GM23248 (cell line): ENCODE measurements at regions not wholly inside any gene's neighbourhood (a gene's known extent, or its start where the extent isn't known, plus 50 kb on each side); places are given as distances from the start of the nearest gene placed in this dataset.
A peak's percentile ranks its signal among the peaks of the same experiment; 100 is the strongest.

Source experiments
- DNase-seq: peaks from one replicate; pipeline ENCODE4 v3.0.0-alpha.2; 2015
- H2AFZ ChIP-seq: fragments of 200-600 bp; sonication (generic); 2 replicates; pipeline ENCODE4 v1.6.1; 2016; ENCODE audit warnings: antibody characterized with exemption
- H3F3A ChIP-seq: fragments of 200-600 bp; sonication (generic); 2 replicates; pipeline ENCODE4 v1.6.1; 2016; ENCODE audit warnings: mild to moderate bottlenecking, antibody characterized with exemption, mixed run types; ENCODE audit not compliant: insufficient read depth
- H3K27ac ChIP-seq: fragments of 200-600 bp; sonication (generic); 2 replicates; pipeline ENCODE4 v1.5.1; 2016; ENCODE audit warnings: mild to moderate bottlenecking
- H3K27me3 ChIP-seq: fragments of 200-600 bp; sonication (generic); replicated peaks from 2 replicates; pipeline ENCODE4 v1.6.1; 2016; ENCODE audit warnings: mild to moderate bottlenecking; ENCODE audit not compliant: insufficient read depth
- H3K36me3 ChIP-seq: fragments of 200-600 bp; sonication (generic); 2 replicates; pipeline ENCODE4 v1.6.1; 2016; ENCODE audit warnings: low read depth, mild to moderate bottlenecking
- H3K4me1 ChIP-seq: fragments of 200-600 bp; sonication (generic); 2 replicates; pipeline ENCODE4 v1.6.1; 2016; ENCODE audit warnings: mild to moderate bottlenecking; ENCODE audit not compliant: insufficient read depth
- H3K4me2 ChIP-seq: fragments of 200-600 bp; sonication (generic); one replicate; pipeline ENCODE4 v1.6.1; 2016; ENCODE audit warnings: mild to moderate bottlenecking; ENCODE audit not compliant: unreplicated experiment
- H3K4me3 ChIP-seq: fragments of 200-600 bp; sonication (generic); 2 replicates; pipeline ENCODE4 v1.5.1; 2016; ENCODE audit warnings: mild to moderate bottlenecking
- H3K79me2 ChIP-seq: fragments of 200-600 bp; sonication (generic); 2 replicates; pipeline ENCODE4 v1.6.1; 2016; ENCODE audit warnings: mild to moderate bottlenecking; ENCODE audit not compliant: insufficient read depth
- H3K9ac ChIP-seq: fragments of 200-600 bp; sonication (generic); 2 replicates; pipeline ENCODE4 v1.6.1; 2016; ENCODE audit warnings: mild to moderate bottlenecking
- H3K9me2 ChIP-seq: fragments of 200-600 bp; sonication (generic); 2 replicates; pipeline ENCODE4 v1.6.1; 2016; ENCODE audit warnings: mixed run types, mild to moderate bottlenecking, moderate library complexity; ENCODE audit not compliant: insufficient read depth
- H3K9me3 ChIP-seq: fragments of 200-600 bp; sonication (generic); one replicate; pipeline ENCODE4 v1.6.1; 2017; ENCODE audit warnings: low read depth
- H4K20me1 ChIP-seq: fragments of 200-600 bp; sonication (generic); 2 replicates; pipeline ENCODE4 v1.6.0; 2016; ENCODE audit not compliant: insufficient read depth
- EZH2 ChIP-seq: fragments of 200-600 bp; sonication (generic); IDR thresholded peaks from 2 replicates; pipeline ENCODE4 v1.6.1; 2018; ENCODE audit warnings: antibody characterized with exemption, mild to moderate bottlenecking; ENCODE audit not compliant: insufficient read depth, poor library complexity, severe bottlenecking
- EZH2phosphoT487 ChIP-seq: fragments of 200-600 bp; sonication (generic); IDR thresholded peaks from 2 replicates; pipeline ENCODE4 v1.6.1; 2018; ENCODE audit warnings: antibody characterized with exemption, moderate library complexity, mild to moderate bottlenecking, low read depth; ENCODE audit not compliant: insufficient read depth
- WGBS, 2 experiments: methylation state at CpG; one replicate each; pipeline ENCODE4 v1.1.6; 2015 to 2017; ENCODE audit warnings: low lambda C conversion rate in 2 of 2, low coverage in 1 of 2; ENCODE audit errors: missing lambda C conversion rate in 2 of 2; 5-methylcytosine and 5-hydroxymethylcytosine counted together
- in situ Hi-C: fragments of 300-500 bp; cut with MboI; formaldehyde crosslinking; loops from 2 replicates; pipeline ENCODE4 v1.15.0; 2020

GRCh38 chr15:66844041-66844746 is 142.2 kb downstream of the SMAD6 start:
- H3K27ac ChIP-seq, result no peak overlapping the region
- in situ Hi-C loops, result loop anchor here (10.0 kb wide), 1 partner anchor 129 kb away; no protein-coding TSS in a partner anchor
- no peak for DNase-seq
- H4K20me1 ChIP-seq, result no peaks in the 10 kb centered on the region
- H3K9me3 ChIP-seq, result no peaks in the 10 kb centered on the region
- no peak overlapping the region for H2AFZ ChIP-seq
- H3K4me2 ChIP-seq, result peak overlapping the region; percentile 88
- WGBS, 2 experiments, result 79 to 83% methylated on average over 8 of the region's 8 CpGs
- H3K79me2 ChIP-seq, result peaks cover 48% of the 10 kb centered on the region
- H3K4me1 ChIP-seq, result peaks cover 35% of the 10 kb centered on the region
- H3K27me3 ChIP-seq, result no peaks in the 10 kb centered on the region
- H3K4me3 ChIP-seq, result no peak overlapping the region
- no peaks in the 10 kb centered on the region for H3K9me2 ChIP-seq
- peaks cover 26% of the 10 kb centered on the region for H3F3A ChIP-seq
- no peaks in the 10 kb centered on the region for H3K36me3 ChIP-seq
- no peak for TF ChIP-seq EZH2phosphoT487
- TF ChIP-seq EZH2, result no peak
- no peak overlapping the region; the same call in 1 of the 2 replicates for H3K9ac ChIP-seq

DNA sequence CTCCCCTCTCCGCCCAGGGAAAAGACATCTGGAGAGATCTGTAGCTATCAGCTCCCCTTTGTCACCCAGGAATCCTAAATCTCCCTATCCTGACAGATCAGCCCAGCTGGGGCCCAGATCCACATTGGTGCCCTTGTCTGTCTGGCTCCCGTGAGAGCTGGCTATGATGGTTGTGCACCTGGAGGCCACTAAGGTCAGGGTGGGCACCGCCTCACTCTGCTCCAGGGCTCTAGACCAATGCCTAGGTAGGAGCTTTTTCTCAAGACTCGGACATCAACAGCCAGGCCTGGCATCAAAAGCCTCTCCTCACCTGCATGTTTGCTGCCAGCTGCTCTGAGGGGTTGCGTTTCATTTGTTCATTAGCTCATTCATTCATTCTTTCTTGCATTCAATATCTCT is 142.7 kb downstream of the SMAD6 start:
- Histone ChIP-seq H3K27ac (no peak overlapping the region), H3K4me2 (no peak overlapping the region), H3K9me2 (no peaks in the 10 kb centered on the region), H3K9me3 (no peaks in the 10 kb centered on the region), H4K20me1 (no peaks in the 10 kb centered on the region), H3K27me3 (no peaks in the 10 kb centered on the region), H3F3A (peaks cover 24% of the 10 kb centered on the region), H3K36me3 (no peaks in the 10 kb centered on the region), H3K9ac (no peak overlapping the region), H3K79me2 (peaks cover 49% of the 10 kb centered on the region), H3K4me1 (peaks cover 29% of the 10 kb centered on the region), H3K4me3 (no peak overlapping the region), H2AFZ (no peak overlapping the region)
- TF ChIP-seq EZH2phosphoT487 (no peak), EZH2 (no peak)
- in situ Hi-C loops, result loop anchor here (10.0 kb wide), 1 partner anchor 130 kb away; no protein-coding TSS in a partner anchor
- 98% methylated on average over 5 of the region's 5 CpGs for WGBS, 2 experiments
- no peak for DNase-seq

DNA sequence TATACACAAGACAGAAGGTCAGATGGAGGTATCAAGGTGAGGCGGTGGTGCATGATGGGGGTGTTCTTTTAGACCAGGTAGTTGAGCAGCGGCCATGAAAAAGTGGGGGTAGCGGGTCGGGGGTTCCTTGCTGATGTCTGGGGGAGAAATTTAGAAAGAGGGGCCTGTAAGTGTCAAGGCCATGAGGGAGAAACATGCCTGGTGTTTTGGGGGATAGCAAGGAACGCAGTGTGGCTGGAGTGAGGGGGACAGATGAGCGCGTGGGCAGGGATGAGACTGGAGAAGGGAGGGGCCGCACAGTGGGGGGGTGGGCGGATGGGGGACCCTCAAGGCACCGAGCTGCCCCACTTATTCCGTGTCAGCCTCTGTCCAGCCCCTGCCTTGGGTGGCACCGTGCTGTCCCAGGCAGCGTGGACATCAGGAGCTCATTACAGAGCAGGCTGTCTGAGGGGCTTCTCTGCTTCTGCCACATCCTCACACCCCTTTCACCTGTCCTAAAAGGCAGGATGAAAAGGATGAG is 143.3 kb downstream of the SMAD6 start:
- no peaks in the 10 kb centered on the region for H3K36me3 ChIP-seq
- TF ChIP-seq EZH2 (no peak), EZH2phosphoT487 (no peak)
- 84 to 86% methylated on average over 6 to 13 of the region's 13 CpGs for WGBS, 2 experiments
- no peaks in the 10 kb centered on the region for H3K9me3 ChIP-seq
- H3K4me3 ChIP-seq, result no peak overlapping the region
- in situ Hi-C loops, result loop anchor here (10.0 kb wide), 1 partner anchor 131 kb away; no protein-coding TSS in a partner anchor
- no peaks in the 10 kb centered on the region for H3K27me3 ChIP-seq
- H3K9ac ChIP-seq, result no peak overlapping the region
- peaks cover 53% of the 10 kb centered on the region for H3K79me2 ChIP-seq
- no peaks in the 10 kb centered on the region for H3K9me2 ChIP-seq
- DNase-seq, result no peak
- H3K4me1 ChIP-seq, result peaks cover 25% of the 10 kb centered on the region
- no peak overlapping the region for H2AFZ ChIP-seq
- H3K4me2 ChIP-seq, result no peak overlapping the region
- H4K20me1 ChIP-seq, result no peaks in the 10 kb centered on the region
- H3F3A ChIP-seq, result peaks cover 22% of the 10 kb centered on the region
- H3K27ac ChIP-seq, result no peak overlapping the region

GRCh38 chr15:66846031-66846430 is 144.0 kb downstream of the SMAD6 start:
- 78 to 80% methylated on average over 5 of the region's 5 CpGs for WGBS, 2 experiments

More at GRCh38 chr15:66846031-66846430, 144.0 kb downstream of the SMAD6 start:
- in situ Hi-C loops, result loop anchor here (10.0 kb wide), 1 partner anchor 131 kb away; no protein-coding TSS in a partner anchor
- Histone ChIP-seq H3K4me2 (no peak overlapping the region), H3K36me3 (no peaks in the 10 kb centered on the region), H3K27me3 (no peaks in the 10 kb centered on the region), H3K79me2 (peaks cover 53% of the 10 kb centered on the region), H3K4me1 (peaks cover 23% of the 10 kb centered on the region), H4K20me1 (no peaks in the 10 kb centered on the region), H3K9me3 (no peaks in the 10 kb centered on the region), H2AFZ (no peak overlapping the region), H3K27ac (no peak overlapping the region), H3K9ac (no peak overlapping the region), H3K9me2 (no peaks in the 10 kb centered on the region), H3K4me3 (no peak overlapping the region), H3F3A (peaks cover 22% of the 10 kb centered on the region)
- TF ChIP-seq EZH2 (no peak), EZH2phosphoT487 (no peak)
- DNase-seq, result no peak
